GM13976 (cell line): ENCODE measurements at regions not wholly inside any gene's neighbourhood (a gene's known extent, or its start where the extent isn't known, plus 50 kb on each side); places are given as distances from the start of the nearest gene placed in this dataset.
"Not testable (repeated sequence)": the region's sequence is repeated elsewhere in the genome, so short reads cannot be mapped to it uniquely, and the experiment has no call there.

Source experiments
- DNase-seq: peaks from one replicate; pipeline ENCODE4 v3.0.0; 2012; ENCODE audit warnings: low spot score
- in situ Hi-C: fragments of 300-500 bp; cut with MboI; formaldehyde crosslinking; loops from one replicate; pipeline ENCODE4 v1.12.0; 2022; ENCODE audit warnings: low sequenced_read_pairs, mixed read lengths, inconsistent platforms; ENCODE audit not compliant: unreplicated experiment
- TF ChIP-seq, protein P1 (sequence below): IDR thresholded peaks from 2 replicates; pipeline ENCODE4 v1.5.1; 2012; ENCODE audit warnings: borderline replicate concordance, mild to moderate bottlenecking; ENCODE audit not compliant: insufficient read depth; ENCODE audit errors: extremely low read depth, missing control alignments, control extremely low read depth

DNA sequence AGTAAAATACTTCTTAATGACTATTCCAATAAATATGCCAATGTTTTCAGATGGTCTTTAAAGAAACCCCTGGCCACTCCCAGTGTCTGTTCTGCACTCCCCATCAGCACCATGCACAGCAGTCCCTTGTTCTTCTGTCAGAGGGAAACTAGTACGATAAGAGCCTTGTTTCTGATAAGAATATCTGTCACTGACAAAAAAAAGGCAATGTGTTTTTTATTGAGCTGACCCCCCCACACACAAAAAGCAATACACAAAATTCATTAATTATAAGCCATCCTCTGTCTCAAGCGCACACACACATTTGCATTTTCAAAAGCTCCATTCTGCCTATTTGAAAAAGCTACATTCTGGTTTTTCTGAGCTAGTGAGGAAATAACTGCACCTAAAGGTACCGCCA is 119.1 kb downstream of the ENC1 start:
- TF ChIP-seq, protein P1, sequence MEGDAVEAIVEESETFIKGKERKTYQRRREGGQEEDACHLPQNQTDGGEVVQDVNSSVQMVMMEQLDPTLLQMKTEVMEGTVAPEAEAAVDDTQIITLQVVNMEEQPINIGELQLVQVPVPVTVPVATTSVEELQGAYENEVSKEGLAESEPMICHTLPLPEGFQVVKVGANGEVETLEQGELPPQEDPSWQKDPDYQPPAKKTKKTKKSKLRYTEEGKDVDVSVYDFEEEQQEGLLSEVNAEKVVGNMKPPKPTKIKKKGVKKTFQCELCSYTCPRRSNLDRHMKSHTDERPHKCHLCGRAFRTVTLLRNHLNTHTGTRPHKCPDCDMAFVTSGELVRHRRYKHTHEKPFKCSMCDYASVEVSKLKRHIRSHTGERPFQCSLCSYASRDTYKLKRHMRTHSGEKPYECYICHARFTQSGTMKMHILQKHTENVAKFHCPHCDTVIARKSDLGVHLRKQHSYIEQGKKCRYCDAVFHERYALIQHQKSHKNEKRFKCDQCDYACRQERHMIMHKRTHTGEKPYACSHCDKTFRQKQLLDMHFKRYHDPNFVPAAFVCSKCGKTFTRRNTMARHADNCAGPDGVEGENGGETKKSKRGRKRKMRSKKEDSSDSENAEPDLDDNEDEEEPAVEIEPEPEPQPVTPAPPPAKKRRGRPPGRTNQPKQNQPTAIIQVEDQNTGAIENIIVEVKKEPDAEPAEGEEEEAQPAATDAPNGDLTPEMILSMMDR: no peak
- in situ Hi-C loops: no loop called here
- DNase-seq: no peak

DNA sequence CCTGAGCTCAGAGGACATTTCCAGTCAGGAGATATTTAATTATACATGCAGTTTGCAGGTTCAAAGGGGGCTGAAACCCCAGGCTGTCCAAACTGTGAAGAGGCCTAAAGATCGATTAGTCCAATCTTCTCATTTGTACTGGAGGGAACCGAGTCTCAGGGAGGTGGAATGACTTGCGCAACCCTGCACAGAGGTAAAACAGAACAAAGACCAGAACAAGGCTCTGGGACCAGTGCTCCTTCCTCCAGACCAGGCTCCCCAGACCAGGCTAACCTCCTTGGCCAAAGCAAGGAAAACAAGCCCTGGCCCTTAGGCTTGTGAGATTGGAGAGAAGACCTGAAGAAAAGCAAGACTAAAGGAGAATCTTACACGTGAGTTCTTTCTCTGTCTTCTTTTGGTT is 120.8 kb downstream of the ENC1 start:
- TF ChIP-seq, protein P1: no peak
- DNase-seq: no peak
- in situ Hi-C loops: no loop called here

DNA sequence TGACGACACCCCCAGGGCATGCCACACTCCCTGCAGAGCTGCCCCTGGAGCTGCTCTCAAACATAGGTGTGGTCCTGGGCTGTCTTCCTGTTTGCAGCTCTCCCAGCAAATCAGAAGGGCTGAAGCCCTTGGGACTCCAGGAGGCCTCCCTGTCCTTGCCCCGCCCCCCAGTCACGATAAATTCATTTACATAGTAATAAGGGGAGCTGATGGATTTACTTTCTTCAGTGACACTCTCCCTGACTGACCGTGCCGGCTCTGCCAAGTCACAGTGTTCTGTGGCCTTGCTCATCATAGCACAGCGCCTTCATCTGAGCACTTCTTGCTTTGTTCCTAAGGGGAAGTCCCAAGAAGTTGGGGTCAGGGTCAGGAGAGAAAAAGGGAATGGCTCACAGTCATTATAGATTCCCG is 121.4 kb downstream of the ENC1 start:
- DNase-seq: no peak
- TF ChIP-seq, protein P1: no peak
- in situ Hi-C loops: no loop called here

DNA sequence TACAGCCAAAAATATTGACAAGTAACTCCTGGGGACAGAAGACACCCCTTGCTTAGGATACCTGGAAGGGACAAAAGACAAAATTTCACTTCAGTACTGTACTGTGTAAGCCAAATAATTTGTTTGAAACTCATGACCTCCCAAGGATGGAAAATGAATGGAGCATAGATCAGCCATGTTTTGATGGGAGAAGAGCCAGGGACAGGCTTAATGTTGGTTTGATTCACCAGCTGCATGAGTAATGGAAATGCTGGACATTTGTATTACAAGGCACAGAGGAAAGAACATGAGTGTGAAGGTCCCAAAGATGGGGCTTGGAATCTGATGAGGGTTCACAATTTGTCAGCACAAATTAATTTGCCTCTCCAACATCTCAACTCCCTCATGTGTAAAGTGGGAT is 122.8 kb downstream of the ENC1 start:
- TF ChIP-seq, protein P1: no peak
- in situ Hi-C loops: no loop called here
- DNase-seq: no peak

DNA sequence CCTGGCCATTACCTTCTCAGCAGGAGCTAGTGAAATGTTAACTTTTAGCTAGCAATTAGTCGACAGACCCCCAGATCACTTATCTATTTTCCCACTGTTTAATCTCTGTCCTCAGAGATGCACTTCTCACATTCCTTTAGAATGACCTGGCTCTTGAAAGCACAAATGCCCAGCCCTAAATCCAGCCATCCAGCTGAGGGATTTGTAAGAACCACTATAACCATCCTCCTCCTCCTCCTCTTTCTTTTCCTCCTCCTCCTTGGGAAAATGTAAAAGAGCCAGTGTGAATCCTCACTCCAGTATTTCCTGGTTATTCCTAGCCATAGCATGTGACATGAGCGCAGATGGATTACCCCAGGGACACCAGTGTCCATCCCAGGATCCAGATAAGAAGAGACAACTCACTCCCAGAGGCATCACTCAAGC is 124.3 kb downstream of the ENC1 start:
- DNase-seq: no peak
- in situ Hi-C loops: no loop called here
- TF ChIP-seq, protein P1: no peak

DNA sequence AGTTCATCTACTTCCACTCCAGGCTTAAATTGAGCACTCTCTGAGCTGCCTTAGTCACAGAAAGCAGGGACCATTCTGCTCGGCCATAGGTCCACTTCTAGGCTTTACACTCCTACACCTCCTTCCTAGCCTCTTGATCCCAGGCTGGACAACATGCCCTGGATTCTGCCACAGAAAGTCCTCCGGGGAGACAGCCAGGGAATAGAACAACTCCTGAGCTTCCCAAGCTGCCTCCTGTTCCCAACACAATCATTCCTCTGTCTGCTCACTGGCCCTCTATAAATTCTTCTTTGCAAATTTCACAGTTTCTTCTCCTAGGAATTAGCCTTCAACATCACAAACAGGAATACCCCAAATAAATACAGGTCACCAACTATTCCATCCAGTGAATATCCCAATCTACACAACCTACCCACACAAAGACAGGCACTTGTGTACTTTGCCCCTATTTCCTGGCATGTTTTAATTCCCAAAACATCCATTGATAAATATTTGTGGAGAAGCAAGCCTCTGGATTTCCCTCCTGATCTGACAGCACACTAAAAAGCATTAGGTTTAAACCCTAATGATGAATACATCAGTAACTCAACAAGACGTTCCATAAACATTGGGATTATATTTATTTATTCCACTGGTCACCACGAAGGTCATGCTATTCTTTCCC is 125.5 kb downstream of the ENC1 start:
- in situ Hi-C loops: no loop called here

DNA sequence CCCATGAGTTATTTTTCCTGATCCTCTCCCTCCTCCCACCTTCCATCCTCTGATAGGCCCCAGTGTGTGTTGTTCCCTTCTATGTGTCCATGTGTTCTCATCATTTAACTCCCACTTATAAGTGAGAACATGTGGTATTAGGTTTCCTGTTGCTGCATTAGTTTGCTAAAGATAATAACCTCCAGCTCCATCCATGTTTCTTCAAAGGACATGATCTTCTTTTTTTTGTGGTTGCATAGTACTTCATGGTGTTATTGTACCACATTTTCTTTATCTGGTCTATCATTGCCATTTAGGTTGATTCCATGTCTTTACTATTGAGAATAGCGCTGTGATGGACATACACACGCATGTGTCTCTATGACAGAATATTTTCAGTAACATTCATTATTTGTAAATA is 128.8 kb downstream of the ENC1 start:
- in situ Hi-C loops: not testable (repeated sequence)

More for the DNA sequence above, 125.5 kb downstream of the ENC1 start:
- DNase-seq: no peak
- TF ChIP-seq, protein P1: no peak

More for the DNA sequence above, 128.8 kb downstream of the ENC1 start:
- DNase-seq: not testable (repeated sequence)
